Chondrocyte (in vitro differentiated cells): ENCODE measurements at regions not wholly inside any gene's neighbourhood (a gene's known extent, or its start where the extent isn't known, plus 50 kb on each side); places are given as distances from the start of the nearest gene placed in this dataset.
A peak's percentile ranks its signal among the peaks of the same experiment; 100 is the strongest.

Source experiments
- DNase-seq: peaks from one replicate; pipeline ENCODE4 v3.0.0; 2021; ENCODE audit warnings: mixed read lengths, low spot score
- H3K27ac Mint-ChIP-seq: one replicate; pipeline ENCODE4 v1.8.0; 2021; ENCODE audit warnings: mild to moderate bottlenecking, moderate library complexity, mixed read lengths; ENCODE audit not compliant: unreplicated experiment
- H3K27me3 Mint-ChIP-seq: 2 replicates; pipeline ENCODE4 v1.8.0; 2021; ENCODE audit warnings: low read depth, mixed read lengths
- H3K36me3 Mint-ChIP-seq: 2 replicates; pipeline ENCODE4 v1.8.0; 2021; ENCODE audit warnings: low read depth, mixed read lengths
- H3K4me1 Mint-ChIP-seq: 2 replicates; pipeline ENCODE4 v1.8.0; 2021; ENCODE audit warnings: low read depth, mild to moderate bottlenecking, mixed read lengths
- H3K4me3 Mint-ChIP-seq: one replicate; pipeline ENCODE4 v1.8.0; 2021; ENCODE audit warnings: mild to moderate bottlenecking, moderate library complexity, mixed read lengths; ENCODE audit not compliant: unreplicated experiment
- H3K9me3 Mint-ChIP-seq: 2 replicates; pipeline ENCODE4 v1.8.0; 2021; ENCODE audit warnings: low read depth, mixed read lengths
- TF ChIP-seq, protein P1 (sequence below): fragments of 200-600 bp; sonication (generic); IDR thresholded peaks from 2 replicates; pipeline ENCODE4 v1.5.0; 2021; ENCODE audit warnings: antibody characterized with exemption, mild to moderate bottlenecking, moderate library complexity

DNA sequence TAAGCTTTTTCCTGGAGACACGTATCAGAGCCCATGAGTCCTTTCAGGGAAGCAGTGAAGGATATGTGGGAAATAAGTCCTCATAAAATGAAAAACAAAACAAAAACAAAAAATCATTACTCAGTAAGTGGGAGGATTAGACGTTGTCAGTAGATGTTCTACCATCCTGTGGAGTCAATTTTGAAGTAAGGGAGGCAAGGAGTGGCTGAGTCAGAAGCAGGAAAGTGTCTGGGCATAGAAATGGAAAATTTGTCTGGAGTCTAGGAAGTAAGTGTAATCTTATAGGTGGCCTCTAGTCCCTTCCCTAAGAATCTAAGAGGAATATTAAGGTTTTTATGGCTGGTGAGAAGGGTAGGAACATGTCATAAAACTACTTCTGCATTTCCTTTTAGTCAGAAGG lies 339.8 kb upstream of the SEMA6D start:
- Mint-ChIP-seq H3K27me3 (peaks cover 4% of the 10 kb centered on the region), H3K27ac (no peak overlapping the region)
- no peak for DNase-seq

GRCh38 chr15:47378527-47378926 lies 338.8 kb upstream of the SEMA6D start:
- Mint-ChIP-seq H3K27me3 (peaks cover 4% of the 10 kb centered on the region), H3K4me3 (no peak overlapping the region), H3K4me1 (no peaks in the 10 kb centered on the region), H3K36me3 (no peaks in the 10 kb centered on the region), H3K27ac (no peak overlapping the region), H3K9me3 (no peaks in the 10 kb centered on the region)
- TF ChIP-seq, protein P1, sequence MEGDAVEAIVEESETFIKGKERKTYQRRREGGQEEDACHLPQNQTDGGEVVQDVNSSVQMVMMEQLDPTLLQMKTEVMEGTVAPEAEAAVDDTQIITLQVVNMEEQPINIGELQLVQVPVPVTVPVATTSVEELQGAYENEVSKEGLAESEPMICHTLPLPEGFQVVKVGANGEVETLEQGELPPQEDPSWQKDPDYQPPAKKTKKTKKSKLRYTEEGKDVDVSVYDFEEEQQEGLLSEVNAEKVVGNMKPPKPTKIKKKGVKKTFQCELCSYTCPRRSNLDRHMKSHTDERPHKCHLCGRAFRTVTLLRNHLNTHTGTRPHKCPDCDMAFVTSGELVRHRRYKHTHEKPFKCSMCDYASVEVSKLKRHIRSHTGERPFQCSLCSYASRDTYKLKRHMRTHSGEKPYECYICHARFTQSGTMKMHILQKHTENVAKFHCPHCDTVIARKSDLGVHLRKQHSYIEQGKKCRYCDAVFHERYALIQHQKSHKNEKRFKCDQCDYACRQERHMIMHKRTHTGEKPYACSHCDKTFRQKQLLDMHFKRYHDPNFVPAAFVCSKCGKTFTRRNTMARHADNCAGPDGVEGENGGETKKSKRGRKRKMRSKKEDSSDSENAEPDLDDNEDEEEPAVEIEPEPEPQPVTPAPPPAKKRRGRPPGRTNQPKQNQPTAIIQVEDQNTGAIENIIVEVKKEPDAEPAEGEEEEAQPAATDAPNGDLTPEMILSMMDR: no peak
- DNase-seq: no peak

More for the DNA sequence above, 339.8 kb upstream of the SEMA6D start:
- no peaks in the 10 kb centered on the region for H3K36me3 Mint-ChIP-seq
- no peak overlapping the region for H3K4me3 Mint-ChIP-seq
- H3K4me1 Mint-ChIP-seq: no peaks in the 10 kb centered on the region
- TF ChIP-seq, protein P1: no peak
- no peaks in the 10 kb centered on the region for H3K9me3 Mint-ChIP-seq

- DNase-seq: no peak
- H3K27ac Mint-ChIP-seq: no peak overlapping the region
- no peak overlapping the region for H3K4me3 Mint-ChIP-seq
- H3K9me3 Mint-ChIP-seq: no peaks in the 10 kb centered on the region
- TF ChIP-seq, protein P1: no peak
- peaks cover 12% of the 10 kb centered on the region for H3K4me1 Mint-ChIP-seq
- H3K27me3 Mint-ChIP-seq: no peaks in the 10 kb centered on the region
- no peaks in the 10 kb centered on the region for H3K36me3 Mint-ChIP-seq
Observed at GRCh38 chr15:47383102-47383501, 334.2 kb upstream of the SEMA6D start.

- Mint-ChIP-seq H3K9me3 (no peaks in the 10 kb centered on the region), H3K4me3 (no peak overlapping the region), H3K4me1 (peaks cover 12% of the 10 kb centered on the region), H3K27me3 (no peaks in the 10 kb centered on the region), H3K36me3 (no peaks in the 10 kb centered on the region), H3K27ac (no peak overlapping the region)
- no peak for DNase-seq
- TF ChIP-seq, protein P1: no peak
Observed at GRCh38 chr15:47383801-47384200, 333.5 kb upstream of the SEMA6D start.

GRCh38 chr15:47384341-47384740 lies 333.0 kb upstream of the SEMA6D start:
- no peaks in the 10 kb centered on the region for H3K36me3 Mint-ChIP-seq
- H3K9me3 Mint-ChIP-seq: no peaks in the 10 kb centered on the region
- no peak for DNase-seq
- TF ChIP-seq, protein P1: no peak
- no peak overlapping the region for H3K4me3 Mint-ChIP-seq
- peak overlapping the region; percentile 76 for H3K27ac Mint-ChIP-seq
- H3K27me3 Mint-ChIP-seq: no peaks in the 10 kb centered on the region
- H3K4me1 Mint-ChIP-seq: peaks cover 12% of the 10 kb centered on the region
